Prostate gland (tissue), 2 donors: ENCODE measurements at regions not wholly inside any gene's neighbourhood (a gene's known extent, or its start where the extent isn't known, plus 50 kb on each side); places are given as distances from the start of the nearest gene placed in this dataset.

Source experiments
- DNase-seq: peaks from one replicate; pipeline ENCODE4 v3.0.0-alpha.2; 2019; ENCODE audit warnings: low spot score
- H3K27ac ChIP-seq, 2 donors: fragments of 200-600 bp; sonication (generic); 2 replicates each; pipeline ENCODE4 v1.5.1; 2017 to 2019
- H3K27me3 ChIP-seq: fragments of 200-600 bp; sonication (generic); replicated peaks from 2 replicates; pipeline ENCODE4 v1.5.1; 2019; ENCODE audit not compliant: insufficient read depth
- H3K36me3 ChIP-seq, 2 donors: fragments of 200-600 bp; sonication (generic); 1 replicate in 1 of 2; 2 replicates in 1 of 2; pipeline versions ENCODE4 v1.5.1 to v1.8.1; 2017 to 2019
- H3K4me1 ChIP-seq: fragments of 200-600 bp; sonication (generic); replicated peaks from 2 replicates; pipeline ENCODE4 v1.5.1; 2019
- H3K4me3 ChIP-seq, 2 donors: fragments of 200-600 bp; sonication (generic); 2 replicates each; pipeline ENCODE4 v1.5.1; 2017 to 2019
- H3K9me3 ChIP-seq: fragments of 200-600 bp; sonication (generic); 2 replicates; pipeline ENCODE4 v1.5.1; 2017
- POLR2A ChIP-seq: fragments of 450-650 bp; IDR thresholded peaks from one replicate; pipeline ENCODE4 v1.6.1; 2016; ENCODE audit warnings: antibody characterized with exemption, mild to moderate bottlenecking
- POLR2AphosphoS5 ChIP-seq: sonication (generic); formaldehyde crosslinking; IDR thresholded peaks from one replicate; pipeline ENCODE4 v1.6.1; 2017; ENCODE audit warnings: antibody characterized with exemption
- WGBS: methylation state at CpG from one replicate; pipeline ENCODE4 v1.1.5; 2018; 5-methylcytosine and 5-hydroxymethylcytosine counted together
- intact Hi-C: fragments of 100-400 bp; cut with DNase I; formaldehyde crosslinking; loops from one replicate; pipeline ENCODE4 v1.14.2; 2022
- TF ChIP-seq, protein P1 (sequence below), 4 experiments: fragments of 200-600 bp in 2 of 4; fragments of 450-650 bp in 2 of 4; sonication (generic) in 2 of 4; IDR thresholded peaks; 1 replicate in 3 of 4; 2 replicates in 1 of 4; pipeline ENCODE4 v1.5.1; 2016 to 2019; ENCODE audit warnings: antibody characterized with exemption in 4 of 4, mild to moderate bottlenecking in 2 of 4, moderate library complexity in 2 of 4

DNA sequence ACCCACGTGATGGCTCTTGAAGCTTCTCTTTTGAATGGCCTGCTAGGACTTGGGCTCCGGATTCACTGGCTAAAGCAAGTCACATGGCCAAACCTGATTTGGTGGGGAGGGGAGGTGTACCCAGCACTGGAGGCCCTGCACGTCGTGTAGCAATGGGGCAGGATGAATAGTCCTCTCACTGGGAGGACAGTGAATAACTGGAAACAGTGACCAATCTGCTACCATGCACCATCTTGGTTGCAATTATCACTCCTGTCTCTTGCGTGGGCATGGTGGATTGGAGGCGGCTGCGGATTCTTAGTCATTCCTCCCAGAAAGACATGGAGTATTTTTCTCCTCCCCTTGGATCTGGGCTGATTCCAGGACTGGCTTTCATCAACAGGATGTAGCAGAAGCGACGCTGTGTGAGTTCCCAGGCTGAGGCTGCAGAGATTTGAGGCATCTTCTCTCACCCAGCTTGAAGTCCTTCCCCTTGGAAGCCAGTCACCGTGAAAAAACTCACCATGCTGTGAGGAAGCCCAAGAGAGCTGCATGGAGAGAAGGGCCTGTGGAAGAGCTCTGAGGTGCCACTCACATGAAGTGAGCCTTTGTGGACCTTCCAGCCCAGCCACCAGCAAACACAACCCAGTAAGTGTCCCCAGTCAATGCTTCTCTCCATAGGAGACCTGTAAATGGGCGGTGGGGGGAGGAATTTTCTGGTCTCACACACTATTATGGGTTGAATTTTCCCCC, 70.4 kb downstream of the IGLL1 start:
- H3K27ac ChIP-seq = no peak overlapping the region
- H3K4me1 ChIP-seq = no peaks in the 10 kb centered on the region
- no peak for TF ChIP-seq POLR2AphosphoS5
- TF ChIP-seq, protein P1, sequence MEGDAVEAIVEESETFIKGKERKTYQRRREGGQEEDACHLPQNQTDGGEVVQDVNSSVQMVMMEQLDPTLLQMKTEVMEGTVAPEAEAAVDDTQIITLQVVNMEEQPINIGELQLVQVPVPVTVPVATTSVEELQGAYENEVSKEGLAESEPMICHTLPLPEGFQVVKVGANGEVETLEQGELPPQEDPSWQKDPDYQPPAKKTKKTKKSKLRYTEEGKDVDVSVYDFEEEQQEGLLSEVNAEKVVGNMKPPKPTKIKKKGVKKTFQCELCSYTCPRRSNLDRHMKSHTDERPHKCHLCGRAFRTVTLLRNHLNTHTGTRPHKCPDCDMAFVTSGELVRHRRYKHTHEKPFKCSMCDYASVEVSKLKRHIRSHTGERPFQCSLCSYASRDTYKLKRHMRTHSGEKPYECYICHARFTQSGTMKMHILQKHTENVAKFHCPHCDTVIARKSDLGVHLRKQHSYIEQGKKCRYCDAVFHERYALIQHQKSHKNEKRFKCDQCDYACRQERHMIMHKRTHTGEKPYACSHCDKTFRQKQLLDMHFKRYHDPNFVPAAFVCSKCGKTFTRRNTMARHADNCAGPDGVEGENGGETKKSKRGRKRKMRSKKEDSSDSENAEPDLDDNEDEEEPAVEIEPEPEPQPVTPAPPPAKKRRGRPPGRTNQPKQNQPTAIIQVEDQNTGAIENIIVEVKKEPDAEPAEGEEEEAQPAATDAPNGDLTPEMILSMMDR (IDR thresholded peaks at IDR 0.05) = no peak
- no peak overlapping the region for H3K4me3 ChIP-seq
- no peaks in the 10 kb centered on the region for H3K36me3 ChIP-seq
- WGBS = 80% methylated on average over 11 of the region's 11 CpGs
- H3K27me3 ChIP-seq = no peaks in the 10 kb centered on the region
- no peaks in the 10 kb centered on the region for H3K9me3 ChIP-seq
- intact Hi-C loops = no loop called here
- no peak for DNase-seq

DNA sequence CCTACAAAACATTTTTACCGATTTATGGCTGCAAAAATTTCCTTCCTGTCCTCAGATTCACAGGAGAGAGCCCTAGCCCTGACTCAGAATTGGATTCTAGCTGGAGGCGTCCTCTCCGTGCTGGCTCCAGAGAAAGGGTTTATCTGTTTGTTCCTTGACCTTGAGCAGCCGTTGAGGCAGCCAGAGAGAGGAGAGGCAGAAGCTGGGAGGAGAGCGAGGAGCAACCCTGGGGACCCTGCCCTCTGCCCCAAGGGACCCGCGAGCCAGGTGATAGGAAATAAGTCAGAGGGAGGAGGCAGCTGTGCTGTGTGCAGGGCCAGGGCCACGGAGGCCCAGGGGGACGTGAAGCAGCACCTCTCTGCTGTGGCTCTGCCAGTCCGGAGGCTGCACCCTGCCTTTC, 75.6 kb downstream of the IGLL1 start:
- Histone ChIP-seq H3K27ac (peak overlapping the region; percentile 53 to 60), H3K27me3 (no peaks in the 10 kb centered on the region), H3K9me3 (no peaks in the 10 kb centered on the region), H3K36me3 (no peaks in the 10 kb centered on the region), H3K4me1 (no peaks in the 10 kb centered on the region), H3K4me3 (no peak overlapping the region)
- 9% methylated on average over 10 of the region's 10 CpGs for WGBS
- no peak for DNase-seq
- TF ChIP-seq, protein P1 (IDR thresholded peaks at IDR 0.05) = no peak
- TF ChIP-seq POLR2AphosphoS5 = no peak
- TF ChIP-seq POLR2A = no peak
- intact Hi-C loops = no loop called here

DNA sequence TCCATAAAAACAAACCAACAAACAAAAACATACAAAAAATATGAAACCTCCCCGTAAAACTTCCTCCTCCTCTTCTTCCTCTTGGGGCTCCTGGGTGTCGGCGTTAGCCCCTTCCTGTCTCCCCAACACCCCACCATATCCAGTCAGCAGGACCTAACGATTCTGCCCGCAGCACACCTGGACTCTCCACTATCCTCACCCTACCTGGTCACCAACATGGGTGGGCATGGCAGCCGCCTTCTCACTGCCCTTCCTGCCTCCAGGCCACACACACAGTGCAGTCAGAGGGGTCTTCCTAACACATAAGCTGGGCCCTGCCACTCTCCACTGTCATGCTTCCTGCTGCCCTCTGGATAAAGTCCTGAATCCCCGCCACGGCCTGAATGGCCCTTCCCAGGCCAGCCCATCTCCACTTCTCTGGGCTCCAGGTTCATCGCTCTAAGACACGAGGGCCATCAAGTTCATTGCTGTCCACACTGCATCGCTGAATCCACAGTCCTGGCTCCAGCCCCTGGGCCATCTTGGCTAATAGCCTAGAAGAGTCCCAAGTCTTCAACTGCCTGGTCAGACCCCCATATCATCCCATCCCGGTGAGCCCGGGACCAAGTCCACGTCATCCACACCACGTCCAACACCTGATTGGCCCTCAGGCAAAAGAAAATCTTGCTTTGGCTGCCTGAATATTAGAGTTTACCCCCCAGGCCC, 76.2 kb downstream of the IGLL1 start:
- H3K4me1 ChIP-seq = no peaks in the 10 kb centered on the region
- no peaks in the 10 kb centered on the region for H3K9me3 ChIP-seq
- no peak overlapping the region for H3K4me3 ChIP-seq
- no peak for TF ChIP-seq POLR2AphosphoS5
- TF ChIP-seq POLR2A = no peak
- TF ChIP-seq, protein P1 (IDR thresholded peaks at IDR 0.05) = no peak
- intact Hi-C loops = no loop called here
- no peak for DNase-seq
- H3K27me3 ChIP-seq = no peaks in the 10 kb centered on the region
- WGBS = 61% methylated on average over 15 of the region's 15 CpGs
- peak overlapping the region; percentile 53 to 60 for H3K27ac ChIP-seq
- H3K36me3 ChIP-seq = no peaks in the 10 kb centered on the region

DNA sequence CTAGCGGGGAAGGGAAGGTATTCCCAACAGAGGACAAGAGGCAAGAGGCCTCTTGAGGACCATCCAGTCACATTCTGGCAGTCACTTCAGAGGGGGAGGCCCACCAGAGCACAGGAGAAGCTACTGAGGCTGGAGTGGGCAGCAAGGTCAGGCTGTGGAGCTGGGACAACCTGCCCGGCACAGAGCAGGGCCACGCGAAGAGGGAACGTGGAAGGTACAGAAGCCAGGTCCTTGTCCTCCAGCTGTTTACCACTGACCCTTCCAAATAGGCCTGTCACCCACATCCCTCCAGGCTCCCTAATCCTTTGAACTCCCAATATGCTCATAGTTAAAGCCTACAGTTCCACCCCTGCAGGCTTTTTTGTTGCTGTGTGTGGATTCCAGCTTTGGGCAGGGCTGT, 76.9 kb downstream of the IGLL1 start:
- 98% methylated on average over 5 of the region's 5 CpGs for WGBS
- no peak for DNase-seq

More for the DNA sequence above, 76.9 kb downstream of the IGLL1 start:
- no peaks in the 10 kb centered on the region for H3K27me3 ChIP-seq
- no peaks in the 10 kb centered on the region for H3K4me1 ChIP-seq
- H3K4me3 ChIP-seq = no peak overlapping the region
- intact Hi-C loops = no loop called here
- H3K27ac ChIP-seq = no peak overlapping the region
- no peaks in the 10 kb centered on the region for H3K9me3 ChIP-seq
- TF ChIP-seq POLR2A (no peak), POLR2AphosphoS5 (no peak)
- TF ChIP-seq, protein P1 (IDR thresholded peaks at IDR 0.05) = no peak
- no peaks in the 10 kb centered on the region for H3K36me3 ChIP-seq
